ENCODE measurements at regions not wholly inside any gene's neighbourhood (a gene's known extent, or its start where the extent isn't known, plus 50 kb on each side); places are given as distances from the start of the nearest gene placed in this dataset.

DNA sequence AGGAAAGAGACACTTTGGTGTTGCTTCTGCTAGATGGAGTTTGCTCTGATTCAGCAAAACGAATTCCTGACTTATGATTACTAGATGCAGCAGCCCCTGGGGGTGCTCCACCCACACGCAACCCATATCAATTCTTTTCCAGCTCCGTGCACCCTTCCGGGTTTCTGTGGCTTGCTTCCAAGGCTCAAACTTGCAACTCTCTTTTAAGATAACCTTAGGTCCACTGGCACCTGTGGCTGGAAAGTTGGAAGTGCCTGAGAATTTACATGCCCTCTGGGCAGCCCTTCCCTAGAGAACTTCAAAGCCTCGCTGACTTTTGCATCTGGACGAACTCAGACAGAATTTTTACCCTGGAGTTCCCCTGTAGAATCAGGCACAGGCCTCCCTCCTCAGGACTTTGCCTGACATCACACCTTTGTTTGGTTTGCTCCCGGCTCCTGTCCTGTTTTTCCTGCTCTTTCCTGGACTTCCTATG, 224.9 kb downstream of the SNX18 start:
- TF ChIP-seq, protein P1, sequence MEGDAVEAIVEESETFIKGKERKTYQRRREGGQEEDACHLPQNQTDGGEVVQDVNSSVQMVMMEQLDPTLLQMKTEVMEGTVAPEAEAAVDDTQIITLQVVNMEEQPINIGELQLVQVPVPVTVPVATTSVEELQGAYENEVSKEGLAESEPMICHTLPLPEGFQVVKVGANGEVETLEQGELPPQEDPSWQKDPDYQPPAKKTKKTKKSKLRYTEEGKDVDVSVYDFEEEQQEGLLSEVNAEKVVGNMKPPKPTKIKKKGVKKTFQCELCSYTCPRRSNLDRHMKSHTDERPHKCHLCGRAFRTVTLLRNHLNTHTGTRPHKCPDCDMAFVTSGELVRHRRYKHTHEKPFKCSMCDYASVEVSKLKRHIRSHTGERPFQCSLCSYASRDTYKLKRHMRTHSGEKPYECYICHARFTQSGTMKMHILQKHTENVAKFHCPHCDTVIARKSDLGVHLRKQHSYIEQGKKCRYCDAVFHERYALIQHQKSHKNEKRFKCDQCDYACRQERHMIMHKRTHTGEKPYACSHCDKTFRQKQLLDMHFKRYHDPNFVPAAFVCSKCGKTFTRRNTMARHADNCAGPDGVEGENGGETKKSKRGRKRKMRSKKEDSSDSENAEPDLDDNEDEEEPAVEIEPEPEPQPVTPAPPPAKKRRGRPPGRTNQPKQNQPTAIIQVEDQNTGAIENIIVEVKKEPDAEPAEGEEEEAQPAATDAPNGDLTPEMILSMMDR (conservative IDR thresholded peaks at IDR 0.05) = peak; percentile 34; the same call in 1 of the 2 replicates
- no peak for TF ChIP-seq EZH2 (IDR thresholded peaks at IDR 0.05; ENCODE audit: low read depth)

Measured in PC-9 (cell line).